HepG2 (cell line): ENCODE measurements at regions not wholly inside any gene's neighbourhood (a gene's known extent, or its start where the extent isn't known, plus 50 kb on each side); places are given as distances from the start of the nearest gene placed in this dataset.

Experiments used
- ATAC-seq: fragments of 200-7000 bp; cut with Tn5 transposase; 3 replicates; pipeline ENCODE4 v1.9.1; 2020; ENCODE audit warnings: mild to moderate bottlenecking, moderate library complexity
- BruUV-seq: library from RNA; stranded (reverse); fragments of 400-500 nt; replicated peaks from 2 replicates; lab custom pipeline; 2021; lab: Mats Ljungman, UMichigan
- CTCF ChIA-PET: fragments of 300-600 bp; formaldehyde crosslinking; extraction: SDS; loops from one replicate; lab custom pipeline; 2021; ENCODE audit warnings: low total read pairs, inconsistent platforms, low intra/inter-chr PET ratio; lab: Yijun Ruan, JAX
- POLR2A ChIA-PET: fragments of 350-600 bp; sonication (Branson Sonifier 250); formaldehyde crosslinking; loops from one replicate; lab custom pipeline; 2020; ENCODE audit warnings: antibody characterized with exemption, inconsistent platforms; lab: Yijun Ruan, JAX
- DNase-seq: peaks from one replicate; pipeline ENCODE4 v3.0.0-alpha.2; 2015; ENCODE audit warnings: low spot score
- FAIRE-seq: peaks from 3 replicates; lab custom pipeline; 2011; peaks lifted over from hg19 to GRCh38; lab: Jason Lieb, UNC
- H2AFZ ChIP-seq: one replicate; pipeline ENCODE4 v1.6.1; 2011; ENCODE audit warnings: low read length, inconsistent platforms
- H3K27ac ChIP-seq: fragments of 300-600 bp; 3 replicates; pipeline ENCODE4 v1.8.0; 2011; ENCODE audit warnings: mixed run types, mild to moderate bottlenecking, mixed read lengths, low read length, inconsistent platforms; ENCODE audit not compliant: insufficient read depth; ENCODE audit errors: extremely low read length
- H3K27me3 ChIP-seq, 2 experiments: fragments of 200-600 bp in 1 of 2; 2 replicates in 1 of 2; 3 replicates in 1 of 2; pipeline versions ENCODE4 v1.6.0 to v1.8.0; 2011; ENCODE audit warnings: low read length in 2 of 2, mild to moderate bottlenecking in 2 of 2, moderate library complexity in 2 of 2, inconsistent platforms in 1 of 2; ENCODE audit not compliant: insufficient read depth in 2 of 2, control insufficient read depth in 1 of 2
- H3K36me3 ChIP-seq, 2 experiments: fragments of 200-600 bp in 1 of 2; replicated peaks in 1 of 2; 2 replicates in 1 of 2; 3 replicates in 1 of 2; pipeline versions ENCODE4 v1.5.1 to v1.8.0; 2011; ENCODE audit warnings: low read length in 2 of 2, inconsistent platforms in 1 of 2; ENCODE audit not compliant: insufficient read depth in 2 of 2, control insufficient read depth in 1 of 2
- H3K4me1 ChIP-seq: 2 replicates; pipeline ENCODE4 v1.5.1; 2012; ENCODE audit warnings: low read length, inconsistent platforms; ENCODE audit not compliant: insufficient read depth
- H3K4me2 ChIP-seq: 2 replicates; pipeline ENCODE4 v1.6.0; 2011; ENCODE audit warnings: low read depth, low read length, inconsistent platforms
- H3K4me3 ChIP-seq, 3 experiments: fragments of 200-600 bp in 1 of 3; sonication (generic), shearing (Covaris generic) in 1 of 3; replicated peaks in 1 of 3; 2 replicates each; pipeline ENCODE4 v1.5.1; 2011 to 2016; ENCODE audit warnings: low read length in 3 of 3, inconsistent platforms in 2 of 3, low read depth in 2 of 3, mild to moderate bottlenecking in 2 of 3, control low read depth in 1 of 3, mixed read lengths in 1 of 3; ENCODE audit not compliant: insufficient read depth in 1 of 3
- H3K79me2 ChIP-seq: one replicate; pipeline ENCODE4 v1.6.1; 2011; ENCODE audit warnings: low read length, inconsistent platforms; ENCODE audit not compliant: insufficient read depth
- H3K9ac ChIP-seq: 2 replicates; pipeline ENCODE4 v1.6.0; 2011; ENCODE audit warnings: mild to moderate bottlenecking, low read depth, low read length, inconsistent platforms; ENCODE audit not compliant: insufficient read depth
- H3K9me3 ChIP-seq: 2 replicates; pipeline ENCODE4 v1.5.1; 2012; ENCODE audit warnings: mild to moderate bottlenecking, low read length
- H4K20me1 ChIP-seq: 2 replicates; pipeline ENCODE4 v1.6.0; 2011; ENCODE audit warnings: inconsistent platforms, mild to moderate bottlenecking, low read length, moderate library complexity; ENCODE audit not compliant: insufficient read depth
- CBFB ChIP-seq: sonication (generic); formaldehyde crosslinking; IDR thresholded peaks from 2 replicates; pipeline ENCODE4 v1.4.0; 2020; ENCODE audit warnings: missing genetic modification reagents
- ELF1 ChIP-seq: sonication (generic); formaldehyde crosslinking; IDR thresholded peaks from 2 replicates; pipeline ENCODE4 v1.4.0; 2020; ENCODE audit warnings: missing genetic modification reagents
- KAT2B ChIP-seq: fragments of 150-350 bp; IDR thresholded peaks from 2 replicates; pipeline ENCODE4 v1.6.1; 2014; ENCODE audit warnings: low read depth, low read length, borderline replicate concordance
- POGZ ChIP-seq: sonication (generic); formaldehyde crosslinking; IDR thresholded peaks from 2 replicates; pipeline ENCODE4 v1.4.0; 2020; ENCODE audit warnings: mild to moderate bottlenecking, missing genetic modification reagents
- TMF1 ChIP-seq: sonication (generic); formaldehyde crosslinking; IDR thresholded peaks from 2 replicates; pipeline ENCODE4 v1.8.1; 2022; ENCODE audit warnings: low read depth, missing genetic modification reagents
- ZNF761 ChIP-seq: sonication (generic); formaldehyde crosslinking; conservative IDR thresholded peaks from 2 replicates; pipeline ENCODE4 v1.4.0; 2020; ENCODE audit warnings: mild to moderate bottlenecking, missing genetic modification reagents
- WGBS: methylation state at CpG from one replicate; pipeline ENCODE4 v1.1.6; 2017; ENCODE audit warnings: low lambda C conversion rate; 5-methylcytosine and 5-hydroxymethylcytosine counted together
- in situ Hi-C: cut with HindIII; loops from 2 replicates; pipeline ENCODE4 v1.10.0; 2017; ENCODE audit warnings: low pct_unique_long_range_greater_than_20kb; ENCODE audit not compliant: extremely low pct_ligation_motif_present
- intact Hi-C: fragments of 100-400 bp; cut with micrococcal nuclease; formaldehyde crosslinking; loops from one replicate; pipeline ENCODE4 v1.10.0; 2022; ENCODE audit not compliant: unreplicated experiment
- TF ChIP-seq, protein P1 (sequence below): sonication (generic); formaldehyde crosslinking; IDR thresholded peaks from 2 replicates; pipeline ENCODE4 v1.4.0; 2020; ENCODE audit warnings: missing genetic modification reagents

DNA sequence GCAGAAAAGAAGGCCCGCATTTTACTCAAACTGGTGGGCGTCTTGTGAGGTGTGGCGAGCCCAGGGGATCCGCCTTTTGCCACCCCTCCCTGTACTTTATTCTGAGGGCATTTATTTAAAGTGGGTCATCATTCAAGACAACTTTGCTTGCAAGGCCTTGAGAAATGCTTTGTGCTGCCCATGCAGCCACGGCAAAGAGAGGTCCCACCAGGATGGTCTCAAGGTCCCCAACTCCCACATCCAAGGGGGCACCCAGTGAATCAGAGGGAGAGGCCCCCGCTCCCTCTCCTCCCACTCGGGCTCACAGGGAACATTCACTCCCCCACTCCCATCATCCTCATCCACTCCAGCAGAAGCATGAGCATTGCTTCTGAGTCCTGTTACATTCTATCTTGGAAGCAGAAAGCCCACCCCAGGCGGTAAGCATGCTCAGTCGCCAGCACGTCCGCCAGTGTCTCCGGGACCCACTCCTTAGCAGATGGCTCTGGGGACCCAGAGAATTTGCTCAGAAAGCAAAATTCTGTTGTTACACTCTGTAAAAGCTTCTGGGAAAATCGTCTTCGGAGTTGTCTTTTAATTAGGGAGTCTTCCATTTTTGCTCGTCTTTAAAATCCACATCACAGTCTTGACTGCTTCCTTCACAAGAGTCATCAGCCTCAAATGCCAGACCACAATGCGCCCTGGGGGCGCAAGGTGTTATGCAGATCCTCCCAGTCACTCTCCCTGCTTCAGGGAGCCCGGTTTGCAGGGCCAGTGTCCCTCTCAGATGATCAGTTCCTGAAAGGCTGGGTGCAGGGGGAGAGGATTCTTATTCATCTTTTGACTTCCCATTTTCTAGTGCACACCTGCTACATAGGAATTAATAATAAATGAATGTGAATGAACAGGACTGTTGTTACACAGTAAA, 99.4 kb upstream of the NCK2 start:
- no peaks in the 10 kb centered on the region for H3K36me3 ChIP-seq
- no peaks in the 10 kb centered on the region for H3K9me3 ChIP-seq
- H2AFZ ChIP-seq, result no peak overlapping the region
- ChIA-PET POLR2A (no interaction called here), CTCF (no interaction called here)
- H3K4me3 ChIP-seq, result no peak overlapping the region
- WGBS, result 71% methylated on average over 18 of the region's 18 CpGs
- no peak overlapping the region for H3K9ac ChIP-seq
- H3K79me2 ChIP-seq, result no peaks in the 10 kb centered on the region
- no peak overlapping the region for H3K27ac ChIP-seq
- no peaks in the 10 kb centered on the region for H4K20me1 ChIP-seq
- no peak for DNase-seq
- FAIRE-seq, result no peak
- in situ Hi-C loops, result no loop called here
- BruUV-seq, result no TSS peak
- H3K4me2 ChIP-seq, result no peak overlapping the region
- peaks cover 26% of the 10 kb centered on the region for H3K4me1 ChIP-seq
- TF ChIP-seq TMF1 (CRISPR knock-in tag), result no peak
- no peak for TF ChIP-seq ZNF761 (CRISPR knock-in tag)
- no peak for TF ChIP-seq POGZ
- TF ChIP-seq KAT2B, result no peak
- TF ChIP-seq CBFB (CRISPR knock-in tag), result no peak
- TF ChIP-seq ELF1 (CRISPR knock-in tag), result no peak
- TF ChIP-seq, protein P1, sequence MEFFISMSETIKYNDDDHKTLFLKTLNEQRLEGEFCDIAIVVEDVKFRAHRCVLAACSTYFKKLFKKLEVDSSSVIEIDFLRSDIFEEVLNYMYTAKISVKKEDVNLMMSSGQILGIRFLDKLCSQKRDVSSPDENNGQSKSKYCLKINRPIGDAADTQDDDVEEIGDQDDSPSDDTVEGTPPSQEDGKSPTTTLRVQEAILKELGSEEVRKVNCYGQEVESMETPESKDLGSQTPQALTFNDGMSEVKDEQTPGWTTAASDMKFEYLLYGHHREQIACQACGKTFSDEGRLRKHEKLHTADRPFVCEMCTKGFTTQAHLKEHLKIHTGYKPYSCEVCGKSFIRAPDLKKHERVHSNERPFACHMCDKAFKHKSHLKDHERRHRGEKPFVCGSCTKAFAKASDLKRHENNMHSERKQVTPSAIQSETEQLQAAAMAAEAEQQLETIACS, result no peak
- TF ChIP-seq, all 625 proteins: peak for 0
- ATAC-seq, result no peak
- peaks cover 4 to 54% of the 10 kb centered on the region in 2 experiments; a peak in 4 of 5 replicates for H3K27me3 ChIP-seq
- intact Hi-C loops, result no loop called here
